ENCODE measurements at regions not wholly inside any gene's neighbourhood (a gene's known extent, or its start where the extent isn't known, plus 50 kb on each side); places are given as distances from the start of the nearest gene placed in this dataset.

GRCh38 chr5:74500110-74500917 lies 140.2 kb downstream of the ENC1 start:
- Histone ChIP-seq H3K36me3 (ENCODE audit: insufficient read depth, low read length) (no peaks in the 10 kb centered on the region), H3K27me3 (ENCODE audit: insufficient read depth, low read depth, low read length) (no peaks in the 10 kb centered on the region), H2AFZ (ENCODE audit: low read depth, low read length) (peak overlapping the region; percentile 24), H3K9me3 (ENCODE audit: low read length) (no peaks in the 10 kb centered on the region), H4K20me1 (ENCODE audit: insufficient read depth) (no peaks in the 10 kb centered on the region), H3K4me3 (ENCODE audit: low read length) (no peak overlapping the region), H3K79me2 (replicated peaks; ENCODE audit: insufficient read depth, low read length) (no peaks in the 10 kb centered on the region), H3K4me2 (ENCODE audit: low read length) (no peak overlapping the region), H3K9ac (ENCODE audit: low read length) (peak overlapping the region; percentile 4), H3K9me2 (ENCODE audit: insufficient read depth, low read length) (no peaks in the 10 kb centered on the region), H3K27ac (ENCODE audit: low read length) (peak overlapping the region; percentile 19), H3F3A (ENCODE audit: insufficient read depth, low read length, poor library complexity, severe bottlenecking) (no peaks in the 10 kb centered on the region)
- TF ChIP-seq EP300 (conservative IDR thresholded peaks at IDR 0.05; ENCODE audit: poor library complexity, severe bottlenecking) (no peak), TAF1 (IDR thresholded peaks at IDR 0.05; ENCODE audit: low read depth) (no peak), REST (IDR thresholded peaks at IDR 0.05; ENCODE audit: borderline replicate concordance) (no peak), EZH2 (IDR thresholded peaks at IDR 0.05; ENCODE audit: borderline replicate concordance, insufficient read depth, low read length, poor library complexity, severe bottlenecking) (no peak), MXI1 (conservative IDR thresholded peaks at IDR 0.05; ENCODE audit: poor library complexity, severe bottlenecking) (no peak), SMC3 (conservative IDR thresholded peaks at IDR 0.05; ENCODE audit: poor library complexity) (no peak), POLR2AphosphoS5 (IDR thresholded peaks at IDR 0.05) (no peak), RAD21 (conservative IDR thresholded peaks at IDR 0.05) (no peak), CTCF (IDR thresholded peaks at IDR 0.05; ENCODE audit: poor library complexity, severe bottlenecking) (no peak)

- no peak for TF ChIP-seq SMC3 (conservative IDR thresholded peaks at IDR 0.05; ENCODE audit: poor library complexity)
- TF ChIP-seq RAD21 (conservative IDR thresholded peaks at IDR 0.05), result no peak
- no peak for TF ChIP-seq CTCF (IDR thresholded peaks at IDR 0.05; ENCODE audit: poor library complexity, severe bottlenecking)
- TF ChIP-seq MXI1 (conservative IDR thresholded peaks at IDR 0.05; ENCODE audit: poor library complexity, severe bottlenecking), result no peak
- TF ChIP-seq POLR2AphosphoS5 (IDR thresholded peaks at IDR 0.05), result no peak
- TF ChIP-seq EZH2 (IDR thresholded peaks at IDR 0.05; ENCODE audit: borderline replicate concordance, insufficient read depth, low read length, poor library complexity, severe bottlenecking), result no peak
- no peak for TF ChIP-seq EP300 (conservative IDR thresholded peaks at IDR 0.05; ENCODE audit: poor library complexity, severe bottlenecking)
- TF ChIP-seq TAF1 (IDR thresholded peaks at IDR 0.05; ENCODE audit: low read depth), result no peak
- no peak for TF ChIP-seq REST (IDR thresholded peaks at IDR 0.05; ENCODE audit: borderline replicate concordance)
- peak overlapping the region; percentile 19 for H3K27ac ChIP-seq (ENCODE audit: low read length)
- H3K4me3 ChIP-seq (ENCODE audit: low read length), result no peak overlapping the region
- H3K27me3 ChIP-seq (ENCODE audit: insufficient read depth, low read depth, low read length), result no peaks in the 10 kb centered on the region
- peak overlapping the region; percentile 12 for H3K4me2 ChIP-seq (ENCODE audit: low read length)
- no peak overlapping the region for H3K9ac ChIP-seq (ENCODE audit: low read length)
- no peaks in the 10 kb centered on the region for H4K20me1 ChIP-seq (ENCODE audit: insufficient read depth)
- H3K36me3 ChIP-seq (ENCODE audit: insufficient read depth, low read length), result no peaks in the 10 kb centered on the region
- H3K9me2 ChIP-seq (ENCODE audit: insufficient read depth, low read length), result no peaks in the 10 kb centered on the region
- H2AFZ ChIP-seq (ENCODE audit: low read depth, low read length), result peak overlapping the region; percentile 12
- H3K79me2 ChIP-seq (replicated peaks; ENCODE audit: insufficient read depth, low read length), result no peaks in the 10 kb centered on the region
- no peaks in the 10 kb centered on the region for H3K9me3 ChIP-seq (ENCODE audit: low read length)
- no peaks in the 10 kb centered on the region for H3F3A ChIP-seq (ENCODE audit: insufficient read depth, low read length, poor library complexity, severe bottlenecking)
Measured at GRCh38 chr5:74499256-74500050, 141.1 kb downstream of the ENC1 start.
